HG03135 (cell line): ENCODE measurements at regions not wholly inside any gene's neighbourhood (a gene's known extent, or its start where the extent isn't known, plus 50 kb on each side); places are given as distances from the start of the nearest gene placed in this dataset.
"Not testable (repeated sequence)": the region's sequence is repeated elsewhere in the genome, so short reads cannot be mapped to it uniquely, and the experiment has no call there.

ENCODE experiments used
- ATAC-seq: cut with Tn5 transposase; IDR thresholded peaks from one replicate; pipeline ENCODE4 v1.9.1; 2021; ENCODE audit warnings: mild to moderate bottlenecking, moderate library complexity; ENCODE audit not compliant: unreplicated experiment

DNA sequence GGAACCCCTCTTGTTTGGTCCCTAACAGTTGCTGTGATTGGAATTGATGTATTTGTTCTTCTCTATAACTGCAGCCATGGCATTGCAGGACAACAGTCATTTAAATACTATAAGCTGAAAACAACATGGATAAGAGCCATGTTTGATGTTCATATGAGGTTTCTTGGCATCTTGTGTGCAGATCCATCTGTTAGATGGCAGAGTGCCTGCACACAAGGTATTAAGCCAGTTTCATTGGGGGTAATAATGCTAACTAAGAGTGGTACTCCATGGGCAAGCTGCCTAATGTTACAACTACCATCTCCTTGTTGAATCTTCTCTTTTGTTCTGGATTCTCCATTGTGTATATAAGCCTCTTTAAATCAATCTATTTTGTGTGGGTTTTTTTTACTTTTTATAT is 206.0 kb upstream of the CHORDC1 start:
- no peak for ATAC-seq

DNA sequence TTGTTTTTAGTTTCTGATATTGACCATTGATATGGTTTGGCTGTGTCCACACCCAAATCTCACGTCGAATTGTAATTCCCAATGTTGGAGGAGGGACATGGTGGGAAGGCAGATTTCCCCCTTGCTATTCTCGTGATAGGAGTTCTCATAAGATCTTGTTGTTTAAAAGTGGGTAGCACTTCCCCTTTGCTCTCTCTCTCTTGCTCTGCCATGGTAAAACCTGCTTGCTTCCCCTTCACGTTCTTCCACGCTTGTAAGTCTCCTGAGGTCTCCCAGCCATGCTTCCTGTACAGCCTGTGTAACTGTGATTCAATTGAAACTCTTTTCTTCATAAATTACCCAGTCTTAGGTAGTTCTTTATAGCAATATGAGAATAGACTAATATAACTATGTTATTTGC is 203.6 kb upstream of the CHORDC1 start:
- ATAC-seq, result no peak

DNA sequence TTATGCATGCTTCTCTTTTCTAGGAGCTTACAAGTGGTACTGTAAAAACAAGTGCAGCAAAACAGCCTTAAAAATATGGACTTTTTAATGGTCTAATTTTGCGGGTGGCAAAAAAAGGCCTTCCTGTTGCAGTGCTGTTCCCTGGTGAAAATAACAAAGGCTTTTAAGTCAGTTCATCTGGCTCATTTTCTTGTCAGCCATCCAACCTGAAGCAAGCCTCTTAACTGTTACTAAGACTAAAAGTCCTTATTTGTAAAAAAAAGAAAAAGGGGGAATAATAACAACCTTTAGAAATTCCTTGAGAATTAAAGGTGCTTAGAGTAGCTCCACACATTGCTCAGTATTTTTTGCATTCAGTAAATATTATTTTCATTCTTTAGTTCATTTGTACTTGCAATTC is 200.5 kb upstream of the CHORDC1 start:
- ATAC-seq, result no peak

DNA sequence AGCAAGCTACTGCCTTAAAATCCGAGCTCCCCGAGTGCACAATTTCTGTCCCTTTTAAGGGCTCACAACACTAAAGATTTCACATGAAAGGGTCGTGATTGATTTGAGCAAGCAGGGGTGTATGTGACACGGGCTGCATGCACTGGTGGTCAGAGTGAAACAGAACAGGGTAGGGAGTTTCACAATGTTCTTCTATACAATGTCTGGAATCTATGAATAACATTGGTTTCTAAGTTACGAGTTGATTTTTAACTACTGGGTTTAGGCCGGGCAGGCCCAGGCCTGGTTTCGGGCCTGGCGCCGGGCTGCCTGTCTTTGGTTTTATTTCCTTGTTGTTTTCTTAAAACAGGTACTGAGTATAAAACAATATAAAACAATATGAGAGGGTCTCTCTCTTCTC is 199.9 kb upstream of the CHORDC1 start:
- ATAC-seq, result not testable (repeated sequence)

DNA sequence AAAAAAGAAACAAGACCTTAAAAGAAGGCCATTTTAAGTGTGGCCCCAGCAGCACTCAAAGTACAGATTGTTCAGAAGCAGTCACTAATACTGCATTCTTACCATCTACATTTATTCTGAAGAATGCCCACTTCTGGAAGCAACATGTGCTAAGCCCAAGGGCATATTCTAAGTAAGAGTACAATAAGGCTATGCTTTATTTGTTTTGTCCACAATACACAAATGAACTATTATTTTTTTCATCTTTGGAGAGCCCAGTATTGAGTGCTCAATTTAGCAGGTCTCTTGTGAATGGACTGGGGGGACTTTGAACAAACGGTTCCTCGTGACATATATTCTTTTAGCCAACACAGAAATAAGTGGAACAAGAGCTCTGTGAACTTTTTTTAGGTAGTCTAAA is 191.4 kb upstream of the CHORDC1 start:
- ATAC-seq, result no peak

DNA sequence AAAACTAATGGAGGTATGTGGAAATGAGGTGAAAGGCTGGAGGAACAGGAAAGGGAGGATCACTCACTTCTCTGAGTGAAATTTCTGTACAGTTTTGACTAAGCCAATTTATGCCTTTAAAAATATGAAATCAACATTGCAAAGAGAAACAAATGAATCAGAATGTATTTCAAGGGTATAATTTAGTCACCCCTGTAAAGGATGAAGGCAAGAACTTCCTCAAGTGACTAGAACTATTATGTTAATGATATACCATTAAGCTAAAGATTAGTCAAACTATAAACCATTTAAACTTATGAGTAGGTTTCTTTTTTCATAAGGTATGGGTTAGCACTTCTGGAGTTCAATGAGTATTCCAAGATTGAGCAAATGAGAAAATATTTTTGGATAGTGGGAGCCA is 184.5 kb upstream of the CHORDC1 start:
- ATAC-seq, result no peak

DNA sequence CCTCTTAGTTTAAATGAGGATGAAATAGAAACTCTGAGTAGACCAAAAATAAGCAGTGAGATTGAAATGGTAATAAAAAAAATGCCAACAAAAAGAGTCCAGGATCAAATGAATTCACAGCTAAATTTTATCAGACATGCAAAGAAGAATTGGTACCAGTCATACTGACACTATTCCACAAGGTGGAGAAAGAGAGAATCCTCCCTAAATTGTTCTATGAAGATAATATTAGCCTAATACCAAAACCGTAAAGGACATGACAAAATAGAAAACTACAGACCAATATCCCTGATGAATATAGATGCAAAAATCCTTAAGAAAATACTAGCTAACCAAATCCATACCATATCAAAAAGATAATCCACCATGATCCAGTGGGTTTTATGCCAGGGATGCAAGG is 169.8 kb upstream of the CHORDC1 start:
- no peak for ATAC-seq

DNA sequence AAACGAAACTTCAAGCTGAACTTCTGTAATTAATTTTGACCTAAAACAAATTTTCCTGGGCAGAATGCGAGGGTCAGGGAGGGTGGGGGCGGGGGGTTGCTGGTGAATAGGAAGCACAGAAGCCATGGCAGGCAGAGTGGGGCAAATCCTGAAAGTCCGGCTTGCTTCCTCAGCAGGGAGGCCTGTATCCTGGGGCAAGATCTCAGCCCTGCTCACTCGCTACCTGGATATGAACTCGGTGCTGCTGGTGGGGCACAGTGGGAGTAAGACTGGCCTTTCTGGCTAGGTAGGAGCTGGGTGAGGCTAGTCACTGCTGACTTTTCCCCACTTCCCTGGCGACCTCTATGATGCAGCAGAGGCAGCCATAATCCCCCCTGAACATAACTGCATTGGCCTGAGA is 168.9 kb upstream of the CHORDC1 start:
- no peak for ATAC-seq

DNA sequence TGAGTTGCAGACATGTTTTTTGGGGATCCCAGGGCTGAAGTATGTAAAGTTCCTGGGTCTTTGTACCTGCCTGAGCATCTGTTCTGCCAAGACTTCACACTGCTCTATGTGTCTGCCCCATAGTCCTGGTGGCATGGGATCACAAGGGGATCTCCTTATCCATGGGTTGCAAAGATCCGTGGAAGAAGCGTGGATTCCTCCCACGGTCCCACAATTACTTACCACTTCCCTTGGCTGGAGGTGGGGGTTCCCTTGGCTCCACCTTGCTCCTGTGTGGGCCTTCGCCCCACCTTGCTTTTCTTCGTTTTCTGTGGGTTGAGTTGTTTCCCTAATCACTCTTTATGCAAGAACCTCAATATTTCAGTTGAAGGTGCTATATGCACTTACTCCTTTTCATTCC is 157.4 kb upstream of the CHORDC1 start:
- ATAC-seq, result no peak

DNA sequence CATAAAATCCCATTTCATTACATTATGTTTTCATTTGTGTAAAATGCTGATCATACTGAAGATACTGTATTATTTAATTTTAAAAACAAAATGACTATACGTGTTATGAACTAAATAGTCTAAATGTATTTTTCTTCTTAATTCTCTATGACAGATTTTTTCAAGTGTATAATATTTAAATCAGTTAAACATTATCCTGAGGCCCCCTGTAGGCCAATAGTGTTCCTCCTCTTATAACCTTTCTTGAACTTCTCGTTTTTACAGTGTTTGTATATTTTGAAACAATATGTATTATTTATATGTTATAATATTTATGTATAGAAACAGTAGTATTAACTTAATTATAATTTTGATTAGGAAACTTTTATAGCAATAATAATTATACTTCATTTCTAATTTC is 151.1 kb upstream of the CHORDC1 start:
- no peak for ATAC-seq

DNA sequence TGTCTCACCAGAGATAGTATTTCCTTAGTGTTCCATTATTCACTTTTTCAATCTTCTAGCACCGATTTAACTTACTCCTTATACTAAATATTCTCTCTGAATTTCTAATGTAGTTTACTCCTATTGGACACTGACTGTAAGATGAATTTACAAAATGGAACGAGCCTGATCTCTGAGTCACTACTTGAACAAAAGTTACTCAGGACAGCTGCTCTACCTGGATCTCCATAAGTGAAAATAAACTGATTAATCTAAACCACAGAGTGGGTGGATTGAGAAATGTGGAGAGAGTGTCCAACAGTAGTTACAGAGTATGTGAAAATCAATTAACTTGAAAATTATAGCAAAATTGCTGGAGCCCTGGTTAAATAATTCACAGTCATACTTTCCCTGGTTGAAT is 141.7 kb upstream of the CHORDC1 start:
- ATAC-seq, result no peak

DNA sequence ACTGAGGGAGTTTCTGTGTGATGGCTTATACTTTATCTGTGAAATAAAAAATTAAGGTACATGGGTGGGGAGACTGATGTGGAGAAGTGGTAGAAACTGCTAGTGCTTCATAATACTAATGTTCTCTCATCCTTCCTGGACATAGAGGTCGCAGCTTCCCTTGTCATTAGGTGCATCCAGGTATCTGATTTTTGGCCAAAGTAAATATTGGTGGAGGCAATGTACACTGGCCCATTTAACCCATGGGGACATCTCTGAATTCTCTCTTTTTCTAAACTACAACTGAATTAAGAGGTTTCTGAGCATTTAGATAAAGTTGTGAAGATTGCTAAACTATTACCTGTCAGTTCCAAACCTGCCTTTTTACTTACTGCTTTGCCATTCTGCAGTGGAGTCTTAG is 140.9 kb upstream of the CHORDC1 start:
- ATAC-seq, result no peak

DNA sequence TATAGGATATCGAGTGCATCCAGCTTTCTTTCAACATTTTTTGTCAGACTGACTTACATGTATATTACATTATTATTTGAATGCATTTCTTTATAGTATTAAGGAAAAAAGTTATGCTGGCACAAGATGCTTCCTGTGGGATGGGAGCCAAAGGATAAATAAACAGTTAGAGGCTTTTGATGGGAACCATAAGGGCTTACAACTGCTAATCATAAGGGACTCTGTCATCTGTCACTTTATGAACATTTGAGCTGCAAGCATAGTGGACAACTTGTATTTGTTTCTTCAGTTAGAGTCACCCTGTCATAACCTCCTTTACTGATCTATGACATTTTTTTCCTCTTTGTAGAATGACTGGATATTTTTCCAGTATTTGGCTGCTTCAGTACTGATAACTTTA is 132.4 kb upstream of the CHORDC1 start:
- no peak for ATAC-seq

DNA sequence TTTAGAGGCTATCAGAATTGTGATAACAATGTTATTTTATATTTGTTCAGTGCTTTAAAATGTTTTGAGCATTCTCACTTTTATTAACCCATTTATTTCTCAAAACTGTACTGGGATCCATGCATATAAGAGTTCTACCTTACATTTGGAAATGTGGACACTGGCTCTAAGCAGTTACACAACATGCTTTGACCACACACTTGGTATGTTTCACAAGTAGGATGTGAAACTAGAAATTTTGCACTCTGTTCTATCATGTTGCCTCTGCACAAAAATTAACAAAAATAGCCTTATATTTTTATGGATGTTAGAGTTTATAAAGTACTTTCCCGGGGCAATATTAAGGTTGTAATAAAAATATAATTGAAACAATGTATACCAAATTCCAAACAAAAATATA is 126.9 kb upstream of the CHORDC1 start:
- ATAC-seq, result no peak

DNA sequence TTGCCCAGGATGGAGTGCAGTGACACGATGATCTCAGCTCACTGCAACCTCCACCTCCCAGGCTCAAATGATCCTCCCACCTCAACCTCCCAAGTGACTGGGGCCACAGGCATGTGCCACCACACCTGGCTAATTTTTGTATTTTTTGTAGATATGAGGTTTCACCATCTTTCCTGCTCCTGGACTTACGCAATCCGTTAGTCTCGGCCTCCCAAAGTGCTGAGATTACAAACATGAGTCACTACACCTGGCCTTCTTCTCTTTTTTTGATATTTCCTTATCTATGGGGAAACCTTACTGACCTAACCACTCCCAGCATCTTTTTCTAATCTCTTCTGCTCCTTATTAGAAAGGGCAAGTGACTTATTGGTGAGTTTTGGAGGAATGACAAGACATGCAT is 121.7 kb upstream of the CHORDC1 start:
- no peak for ATAC-seq

DNA sequence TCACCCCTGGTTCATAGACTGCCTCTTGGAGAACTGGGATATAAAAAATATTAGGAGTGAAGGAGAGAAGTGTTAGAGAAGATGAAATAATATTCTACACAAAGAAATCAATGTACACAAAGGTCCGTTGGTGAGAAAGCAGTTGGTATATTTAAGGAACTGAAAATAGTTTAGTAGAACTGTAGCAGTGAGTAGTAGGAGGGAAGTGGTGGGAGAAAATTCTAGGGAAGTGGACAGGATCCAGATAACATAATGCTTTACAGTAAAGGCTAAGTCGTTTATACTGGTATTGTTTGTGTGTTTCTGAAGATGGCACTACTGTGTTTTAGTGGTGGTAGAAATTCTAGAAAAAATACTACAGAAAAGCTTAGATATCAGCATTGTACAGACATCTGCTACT is 120.8 kb upstream of the CHORDC1 start:
- no peak for ATAC-seq

DNA sequence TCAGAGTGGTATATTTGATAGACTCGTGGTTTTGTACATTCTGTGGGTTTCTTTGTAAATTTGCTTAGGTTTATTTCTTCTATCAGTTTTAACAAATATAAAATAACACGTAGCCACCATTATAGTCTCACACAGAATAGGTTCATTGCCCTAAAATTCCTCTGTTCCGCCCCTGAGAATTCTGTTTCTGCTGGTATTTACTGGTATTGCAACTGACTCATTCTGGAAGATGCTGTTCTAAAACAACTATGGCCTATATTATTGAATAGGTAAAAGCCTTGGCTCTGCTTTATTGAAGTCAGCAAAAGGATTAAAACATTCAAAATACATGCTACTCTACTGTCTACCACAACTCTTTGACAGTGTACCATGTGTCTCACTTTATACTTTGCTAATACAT is 119.1 kb upstream of the CHORDC1 start:
- no peak for ATAC-seq

DNA sequence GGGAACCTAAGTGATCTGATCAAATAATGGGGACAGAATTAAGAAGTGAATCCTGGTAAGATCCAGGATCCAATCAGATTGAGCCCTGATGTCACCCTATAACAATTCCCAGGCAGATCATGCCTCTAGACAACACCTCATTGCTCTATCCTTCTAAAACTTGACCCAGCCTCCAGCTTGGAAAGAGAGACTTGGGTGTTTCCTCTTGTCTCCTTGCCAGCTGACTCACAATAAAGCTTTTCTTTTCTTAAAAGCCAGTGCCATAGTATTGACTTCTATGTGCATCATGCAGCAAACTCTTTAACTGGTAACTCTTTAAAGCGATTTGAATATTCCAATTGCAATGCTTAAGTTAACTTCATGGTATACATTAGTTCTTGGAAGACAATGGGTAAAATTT is 109.6 kb upstream of the CHORDC1 start:
- ATAC-seq, result no peak

DNA sequence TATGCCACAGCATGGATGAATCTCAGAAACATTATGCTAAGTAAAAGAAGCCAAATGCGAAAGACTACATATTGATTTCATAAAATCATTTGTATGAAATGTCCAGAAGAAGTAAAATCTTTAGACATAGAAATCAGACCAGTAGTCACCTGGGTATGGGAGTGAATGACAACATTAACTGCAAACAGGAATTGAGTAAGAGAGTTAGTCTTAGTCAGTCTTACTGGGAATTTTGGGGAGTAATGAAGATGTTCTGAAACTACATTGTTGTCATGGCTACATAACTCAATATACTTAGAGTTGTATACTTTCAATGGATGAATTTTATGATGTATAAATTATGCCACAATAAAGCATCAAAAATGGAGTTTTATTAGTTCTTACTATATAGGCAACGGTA is 107.8 kb upstream of the CHORDC1 start:
- ATAC-seq, result no peak

DNA sequence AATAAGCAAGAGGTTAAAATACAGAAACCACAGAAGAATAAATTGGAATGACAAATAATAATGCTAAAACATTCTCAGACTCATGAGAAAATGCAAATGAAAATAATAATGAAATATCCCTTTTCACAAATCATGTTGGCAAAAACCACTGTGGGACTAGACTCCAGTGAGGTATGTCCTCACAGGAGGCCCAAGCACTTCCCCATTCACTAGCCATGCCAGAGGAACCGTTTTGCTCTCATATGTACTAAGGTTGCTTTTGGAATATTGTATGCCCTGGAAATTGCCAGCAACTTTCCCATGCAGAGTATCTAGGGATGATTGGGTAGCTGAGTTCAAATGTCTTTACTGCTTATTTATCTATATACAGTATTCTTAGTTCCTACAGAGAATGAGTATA is 106.2 kb upstream of the CHORDC1 start:
- no peak for ATAC-seq

DNA sequence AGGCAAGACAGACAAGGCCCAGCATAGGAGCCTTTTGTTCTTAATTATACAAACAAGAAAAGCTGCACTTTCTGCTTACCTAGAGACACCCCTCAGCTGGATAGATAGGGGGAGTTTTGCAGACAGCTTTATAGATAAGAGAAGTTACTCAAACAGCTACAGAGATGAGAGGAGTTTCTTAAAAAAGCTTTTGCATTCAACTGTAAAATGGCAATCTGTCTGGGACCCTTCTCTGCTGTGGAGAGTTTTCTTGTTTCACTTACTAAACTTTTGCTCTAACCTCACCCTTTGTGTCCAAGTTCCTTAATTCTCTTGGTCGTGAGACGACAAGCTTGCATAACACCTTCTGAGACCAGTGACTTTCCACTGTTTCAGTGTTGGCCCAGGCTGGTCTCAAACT is 103.8 kb upstream of the CHORDC1 start:
- ATAC-seq, result no peak

DNA sequence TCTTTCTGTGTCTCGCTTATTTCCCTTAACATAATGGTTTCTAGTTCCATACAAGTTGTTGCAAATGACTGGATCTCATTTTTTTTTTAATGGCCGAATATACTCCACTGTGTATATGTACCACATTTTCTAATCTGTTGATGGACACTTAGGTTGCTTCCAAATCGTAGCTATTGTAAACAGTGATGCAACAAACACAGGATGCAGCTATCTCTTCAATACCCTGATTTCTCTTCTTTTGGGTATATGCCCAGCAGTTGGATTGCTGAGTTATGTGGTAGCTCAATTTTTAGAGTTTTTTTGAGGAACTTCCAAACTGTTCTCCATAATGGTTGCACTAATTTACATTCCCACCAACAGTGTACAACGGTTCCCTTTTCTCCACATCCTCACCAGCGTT is 100.4 kb upstream of the CHORDC1 start:
- no peak for ATAC-seq

DNA sequence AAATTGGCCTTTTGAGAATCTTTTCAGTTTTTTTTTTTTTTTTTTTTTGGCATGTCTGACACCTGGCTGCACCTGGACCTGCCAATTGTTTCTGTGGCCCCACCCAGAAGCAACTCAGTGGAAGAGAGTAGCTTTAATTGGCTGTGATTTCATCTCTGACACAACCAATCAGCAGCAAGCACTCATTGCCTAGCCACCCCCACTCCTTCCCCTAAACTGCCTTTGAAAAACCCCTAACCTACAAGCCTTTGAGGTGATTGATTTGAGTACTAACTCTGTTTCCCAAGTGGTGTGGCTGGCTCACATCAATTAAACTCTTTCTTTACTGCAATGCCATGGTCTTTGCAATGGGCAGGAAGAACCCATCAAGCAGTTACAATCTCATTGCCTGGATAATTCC is 98.2 kb upstream of the CHORDC1 start:
- no peak for ATAC-seq

DNA sequence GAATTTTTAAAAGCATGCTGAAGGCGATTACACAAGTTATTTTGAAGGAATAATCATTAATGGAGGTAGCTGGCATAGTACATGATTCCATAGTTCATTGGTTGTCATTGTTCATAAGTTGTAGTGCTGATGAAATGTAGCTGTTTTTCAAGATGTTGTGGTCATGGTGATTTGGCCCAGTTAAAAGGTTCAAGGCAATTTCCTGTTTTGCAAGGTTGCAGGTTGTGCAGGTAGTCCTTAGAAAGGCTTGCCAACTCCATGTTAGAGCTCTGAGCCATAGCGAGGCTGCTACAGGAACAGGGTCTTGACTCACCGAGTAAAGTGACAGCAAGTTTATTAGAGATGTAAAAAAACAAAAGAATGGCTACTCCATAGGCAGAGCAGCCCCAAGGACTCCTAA is 95.8 kb upstream of the CHORDC1 start:
- ATAC-seq, result no peak
